ENCODE measurements at regions not wholly inside any gene's neighbourhood (a gene's known extent, or its start where the extent isn't known, plus 50 kb on each side); places are given as distances from the start of the nearest gene placed in this dataset.

- no peaks in the 10 kb centered on the region for H3K9me3 Mint-ChIP-seq
- H3K27ac Mint-ChIP-seq: no peak overlapping the region
- POLR2A ChIA-PET: no interaction called here
- TF ChIP-seq, protein P1, sequence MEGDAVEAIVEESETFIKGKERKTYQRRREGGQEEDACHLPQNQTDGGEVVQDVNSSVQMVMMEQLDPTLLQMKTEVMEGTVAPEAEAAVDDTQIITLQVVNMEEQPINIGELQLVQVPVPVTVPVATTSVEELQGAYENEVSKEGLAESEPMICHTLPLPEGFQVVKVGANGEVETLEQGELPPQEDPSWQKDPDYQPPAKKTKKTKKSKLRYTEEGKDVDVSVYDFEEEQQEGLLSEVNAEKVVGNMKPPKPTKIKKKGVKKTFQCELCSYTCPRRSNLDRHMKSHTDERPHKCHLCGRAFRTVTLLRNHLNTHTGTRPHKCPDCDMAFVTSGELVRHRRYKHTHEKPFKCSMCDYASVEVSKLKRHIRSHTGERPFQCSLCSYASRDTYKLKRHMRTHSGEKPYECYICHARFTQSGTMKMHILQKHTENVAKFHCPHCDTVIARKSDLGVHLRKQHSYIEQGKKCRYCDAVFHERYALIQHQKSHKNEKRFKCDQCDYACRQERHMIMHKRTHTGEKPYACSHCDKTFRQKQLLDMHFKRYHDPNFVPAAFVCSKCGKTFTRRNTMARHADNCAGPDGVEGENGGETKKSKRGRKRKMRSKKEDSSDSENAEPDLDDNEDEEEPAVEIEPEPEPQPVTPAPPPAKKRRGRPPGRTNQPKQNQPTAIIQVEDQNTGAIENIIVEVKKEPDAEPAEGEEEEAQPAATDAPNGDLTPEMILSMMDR (IDR thresholded peaks at IDR 0.05): no peak
- intact Hi-C loops (cut with micrococcal nuclease): no loop called here
- no peaks in the 10 kb centered on the region for H3K27me3 Mint-ChIP-seq
- no peaks in the 10 kb centered on the region for H3K4me1 Mint-ChIP-seq (ENCODE audit: low read depth)
- no peak overlapping the region for H3K4me3 Mint-ChIP-seq
- DNase-seq: no peak
- ATAC-seq: no peak
- CTCF ChIA-PET: no interaction called here
- H3K36me3 Mint-ChIP-seq (ENCODE audit: low read depth): no peaks in the 10 kb centered on the region
Measured at GRCh38 chr13:47256618-47257017, 359.8 kb upstream of the HTR2A start.

GRCh38 chr13:47252627-47253026, 355.8 kb upstream of the HTR2A start:
- Mint-ChIP-seq H3K4me1 (ENCODE audit: low read depth) (no peaks in the 10 kb centered on the region), H3K27me3 (no peaks in the 10 kb centered on the region), H3K9me3 (no peaks in the 10 kb centered on the region), H3K36me3 (ENCODE audit: low read depth) (no peaks in the 10 kb centered on the region), H3K27ac (no peak overlapping the region), H3K4me3 (no peak overlapping the region)
- ATAC-seq: no peak
- POLR2A ChIA-PET: no interaction called here
- CTCF ChIA-PET: no interaction called here
- TF ChIP-seq, protein P1 (IDR thresholded peaks at IDR 0.05): no peak
- no peak for DNase-seq
- intact Hi-C loops (cut with micrococcal nuclease): no loop called here

GRCh38 chr13:47251771-47252170, 354.9 kb upstream of the HTR2A start:
- intact Hi-C loops (cut with micrococcal nuclease): no loop called here
- TF ChIP-seq, protein P1 (IDR thresholded peaks at IDR 0.05): no peak
- Mint-ChIP-seq H3K36me3 (ENCODE audit: low read depth) (no peaks in the 10 kb centered on the region), H3K27ac (no peak overlapping the region), H3K4me3 (no peak overlapping the region), H3K4me1 (ENCODE audit: low read depth) (no peaks in the 10 kb centered on the region), H3K9me3 (no peaks in the 10 kb centered on the region), H3K27me3 (no peaks in the 10 kb centered on the region)
- DNase-seq (no peak), ATAC-seq (no peak)
- CTCF ChIA-PET: no interaction called here
- POLR2A ChIA-PET: no interaction called here

DNA sequence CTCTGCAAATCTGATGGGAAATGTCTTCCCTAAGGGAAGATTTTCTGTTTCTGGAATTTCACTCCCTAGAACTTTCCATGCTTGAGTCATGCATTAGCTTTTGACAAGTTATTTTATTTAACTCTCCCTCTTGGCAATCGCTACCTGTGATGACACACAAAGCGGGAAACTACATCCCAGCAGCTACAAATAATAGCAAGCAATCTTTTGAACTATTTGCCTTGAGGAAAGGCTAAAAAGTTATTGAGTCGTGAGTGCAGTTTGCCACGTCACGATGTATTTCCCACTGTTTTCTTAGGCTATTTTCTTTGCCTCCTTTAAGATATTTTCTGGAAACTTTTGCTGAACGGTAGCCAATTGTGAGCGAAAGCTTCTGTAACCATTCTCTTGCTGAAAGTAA, 353.3 kb upstream of the HTR2A start:
- CTCF ChIA-PET: no interaction called here
- Mint-ChIP-seq H3K36me3 (ENCODE audit: low read depth) (no peaks in the 10 kb centered on the region), H3K27ac (no peak overlapping the region), H3K4me3 (no peak overlapping the region), H3K9me3 (peaks cover 5% of the 10 kb centered on the region), H3K27me3 (no peaks in the 10 kb centered on the region), H3K4me1 (ENCODE audit: low read depth) (no peaks in the 10 kb centered on the region)
- TF ChIP-seq, protein P1 (IDR thresholded peaks at IDR 0.05): no peak
- ATAC-seq (no peak), DNase-seq (no peak)
- intact Hi-C loops (cut with micrococcal nuclease): no loop called here
- POLR2A ChIA-PET: no interaction called here

DNA sequence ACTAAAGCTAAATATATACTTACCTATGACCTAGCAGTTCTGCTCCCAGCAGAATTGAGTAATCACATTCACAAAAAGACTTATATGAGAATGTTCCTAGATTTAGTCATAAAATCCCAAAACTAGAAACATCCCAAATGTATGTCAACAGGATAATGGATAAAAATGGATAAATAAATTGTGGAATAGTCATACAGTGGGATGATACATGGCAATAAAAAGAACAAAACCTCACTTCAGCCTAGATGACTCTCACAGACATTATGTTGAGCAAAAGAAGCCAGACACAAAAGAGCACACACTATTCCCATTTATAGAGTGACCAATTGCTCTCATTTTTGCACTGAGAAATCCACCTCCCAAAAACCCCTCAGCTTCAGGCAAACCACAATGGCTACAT, 352.4 kb upstream of the HTR2A start:
- intact Hi-C loops (cut with micrococcal nuclease): no loop called here
- Mint-ChIP-seq H3K9me3 (peaks cover 5% of the 10 kb centered on the region), H3K36me3 (ENCODE audit: low read depth) (no peaks in the 10 kb centered on the region), H3K4me1 (ENCODE audit: low read depth) (no peaks in the 10 kb centered on the region), H3K27me3 (no peaks in the 10 kb centered on the region), H3K27ac (no peak overlapping the region), H3K4me3 (no peak overlapping the region)
- POLR2A ChIA-PET: no interaction called here
- TF ChIP-seq, protein P1 (IDR thresholded peaks at IDR 0.05): no peak
- CTCF ChIA-PET: no interaction called here
- ATAC-seq: no peak
- no peak for DNase-seq
